ENCODE measurements at regions not wholly inside any gene's neighbourhood (a gene's known extent, or its start where the extent isn't known, plus 50 kb on each side); places are given as distances from the start of the nearest gene placed in this dataset.
"Not testable (repeated sequence)": the region's sequence is repeated elsewhere in the genome, so short reads cannot be mapped to it uniquely, and the experiment has no call there.

DNA sequence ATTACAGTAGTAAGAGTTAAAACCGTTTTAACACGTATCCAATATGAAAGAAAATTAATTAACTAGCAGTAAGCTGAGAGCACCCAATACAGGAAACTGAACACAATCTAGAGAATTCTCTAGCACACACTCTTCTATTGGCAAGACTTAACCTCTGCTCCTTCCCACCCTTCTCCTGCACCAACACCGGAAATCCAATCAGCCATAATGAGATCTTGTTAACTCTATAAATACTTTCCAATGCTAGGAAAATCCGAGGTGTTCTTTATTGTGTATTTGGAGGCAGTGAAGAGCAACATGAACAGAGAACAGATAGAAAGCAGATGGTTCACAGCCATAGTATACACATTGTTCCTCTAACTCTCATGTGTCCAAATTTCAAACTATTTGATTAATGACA, 591.7 kb downstream of the CETN3 start:
- DNase-seq (ENCODE audit: low read depth) (no peak), FAIRE-seq (no peak)
- H3K9ac ChIP-seq (ENCODE audit: low read length), result no peak overlapping the region
- no peaks in the 10 kb centered on the region for H3K9me3 ChIP-seq (ENCODE audit: insufficient read depth, low read depth, low read length)
- no peaks in the 10 kb centered on the region for H4K20me1 ChIP-seq (ENCODE audit: insufficient read depth, low read length)
- Mint-ChIP-seq H3K27ac (ENCODE audit: unreplicated experiment) (no peak overlapping the region), H3K4me3 (ENCODE audit: unreplicated experiment) (no peak overlapping the region), H3K9me3 (ENCODE audit: unreplicated experiment) (no peaks in the 10 kb centered on the region), H3K36me3 (ENCODE audit: low read depth, unreplicated experiment) (no peaks in the 10 kb centered on the region), H3K4me1 (ENCODE audit: low read depth, unreplicated experiment) (no peaks in the 10 kb centered on the region), H3K27me3 (ENCODE audit: low read depth, unreplicated experiment) (no peaks in the 10 kb centered on the region)
- no peaks in the 10 kb centered on the region for H3K36me3 ChIP-seq (ENCODE audit: insufficient read depth, low read length)
- H3K4me1 ChIP-seq (ENCODE audit: insufficient read depth, low read length), result no peaks in the 10 kb centered on the region
- no peaks in the 10 kb centered on the region for H3K79me2 ChIP-seq (ENCODE audit: insufficient read depth, low read length)
- H3K4me3 ChIP-seq (ENCODE audit: insufficient read depth, low read depth, low read length), result no peak overlapping the region
- no peak for TF ChIP-seq EZH2 (IDR thresholded peaks at IDR 0.05; ENCODE audit: insufficient read depth, low read length)
- TF ChIP-seq, protein P1, sequence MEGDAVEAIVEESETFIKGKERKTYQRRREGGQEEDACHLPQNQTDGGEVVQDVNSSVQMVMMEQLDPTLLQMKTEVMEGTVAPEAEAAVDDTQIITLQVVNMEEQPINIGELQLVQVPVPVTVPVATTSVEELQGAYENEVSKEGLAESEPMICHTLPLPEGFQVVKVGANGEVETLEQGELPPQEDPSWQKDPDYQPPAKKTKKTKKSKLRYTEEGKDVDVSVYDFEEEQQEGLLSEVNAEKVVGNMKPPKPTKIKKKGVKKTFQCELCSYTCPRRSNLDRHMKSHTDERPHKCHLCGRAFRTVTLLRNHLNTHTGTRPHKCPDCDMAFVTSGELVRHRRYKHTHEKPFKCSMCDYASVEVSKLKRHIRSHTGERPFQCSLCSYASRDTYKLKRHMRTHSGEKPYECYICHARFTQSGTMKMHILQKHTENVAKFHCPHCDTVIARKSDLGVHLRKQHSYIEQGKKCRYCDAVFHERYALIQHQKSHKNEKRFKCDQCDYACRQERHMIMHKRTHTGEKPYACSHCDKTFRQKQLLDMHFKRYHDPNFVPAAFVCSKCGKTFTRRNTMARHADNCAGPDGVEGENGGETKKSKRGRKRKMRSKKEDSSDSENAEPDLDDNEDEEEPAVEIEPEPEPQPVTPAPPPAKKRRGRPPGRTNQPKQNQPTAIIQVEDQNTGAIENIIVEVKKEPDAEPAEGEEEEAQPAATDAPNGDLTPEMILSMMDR (IDR thresholded peaks at IDR 0.05; ENCODE audit: insufficient read depth, low read depth, low read length), result no peak
- no peak overlapping the region for H3K27ac ChIP-seq (ENCODE audit: low read depth, low read length)
- H3K27me3 ChIP-seq (ENCODE audit: insufficient read depth, low read length), result no peaks in the 10 kb centered on the region
- no peak overlapping the region for H3K4me2 ChIP-seq (ENCODE audit: low read length)
- no peak overlapping the region for H2AFZ ChIP-seq (ENCODE audit: low read depth, low read length)

DNA sequence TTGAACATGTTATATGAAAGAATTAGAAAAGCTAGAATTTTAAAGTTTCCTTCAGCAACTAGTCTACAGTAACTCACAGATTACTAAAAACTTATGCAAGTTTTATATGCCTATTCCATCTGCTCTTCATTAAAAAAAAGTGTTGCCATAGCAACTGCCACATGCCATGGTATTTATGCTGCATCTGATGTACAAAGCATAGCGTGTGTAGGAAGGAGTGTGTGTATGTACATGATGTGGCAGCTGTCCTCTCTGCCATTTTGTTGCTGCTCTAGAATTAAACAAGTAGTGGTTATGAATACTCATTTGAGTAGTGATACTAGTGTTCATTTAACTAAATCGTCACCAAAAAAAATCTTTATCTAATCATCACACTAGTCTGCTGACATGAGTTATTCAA, 593.5 kb downstream of the CETN3 start:
- no peaks in the 10 kb centered on the region for H4K20me1 ChIP-seq (ENCODE audit: insufficient read depth, low read length)
- TF ChIP-seq, protein P1 (IDR thresholded peaks at IDR 0.05; ENCODE audit: insufficient read depth, low read depth, low read length), result no peak
- TF ChIP-seq EZH2 (IDR thresholded peaks at IDR 0.05; ENCODE audit: insufficient read depth, low read length), result no peak
- H3K79me2 ChIP-seq (ENCODE audit: insufficient read depth, low read length), result no peaks in the 10 kb centered on the region
- H3K9me3 ChIP-seq (ENCODE audit: insufficient read depth, low read depth, low read length), result no peaks in the 10 kb centered on the region
- H3K27me3 ChIP-seq (ENCODE audit: insufficient read depth, low read length), result no peaks in the 10 kb centered on the region
- Mint-ChIP-seq H3K4me1 (ENCODE audit: low read depth, unreplicated experiment) (no peaks in the 10 kb centered on the region), H3K27me3 (ENCODE audit: low read depth, unreplicated experiment) (no peaks in the 10 kb centered on the region), H3K4me3 (ENCODE audit: unreplicated experiment) (no peak overlapping the region), H3K36me3 (ENCODE audit: low read depth, unreplicated experiment) (no peaks in the 10 kb centered on the region), H3K27ac (ENCODE audit: unreplicated experiment) (no peak overlapping the region), H3K9me3 (ENCODE audit: unreplicated experiment) (no peaks in the 10 kb centered on the region)
- no peak overlapping the region for H3K4me3 ChIP-seq (ENCODE audit: insufficient read depth, low read depth, low read length)
- FAIRE-seq (no peak), DNase-seq (ENCODE audit: low read depth) (no peak)
- H3K4me2 ChIP-seq (ENCODE audit: low read length), result no peak overlapping the region
- no peaks in the 10 kb centered on the region for H3K36me3 ChIP-seq (ENCODE audit: insufficient read depth, low read length)
- H3K4me1 ChIP-seq (ENCODE audit: insufficient read depth, low read length), result no peaks in the 10 kb centered on the region
- H2AFZ ChIP-seq (ENCODE audit: low read depth, low read length), result no peak overlapping the region
- H3K9ac ChIP-seq (ENCODE audit: low read length), result no peak overlapping the region
- H3K27ac ChIP-seq (ENCODE audit: low read depth, low read length), result no peak overlapping the region

DNA sequence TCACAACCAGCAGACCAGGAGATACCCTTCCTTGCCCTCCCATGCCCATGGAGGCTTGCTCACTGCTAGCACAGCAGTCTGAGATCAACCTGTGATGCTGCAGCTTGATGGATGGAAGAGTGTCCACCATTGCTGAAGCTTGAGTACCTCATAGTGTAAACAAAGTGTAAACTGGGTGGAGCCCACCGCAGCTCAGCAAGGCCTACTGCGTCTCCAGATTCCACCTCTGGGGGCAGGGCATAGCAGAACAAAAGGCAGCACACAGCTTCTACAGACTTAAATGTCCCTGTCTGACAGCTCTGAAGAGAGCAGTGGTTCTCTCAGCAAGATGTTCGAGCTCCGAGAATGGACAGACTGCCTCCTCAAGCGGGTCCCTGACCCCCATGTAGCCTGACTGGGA, 608.8 kb downstream of the CETN3 start:
- H3K79me2 ChIP-seq (ENCODE audit: insufficient read depth, low read length); H3K27me3 ChIP-seq (ENCODE audit: insufficient read depth, low read length); H3K27me3 Mint-ChIP-seq (ENCODE audit: low read depth, unreplicated experiment); FAIRE-seq; H3K4me1 Mint-ChIP-seq (ENCODE audit: low read depth, unreplicated experiment); H3K4me3 Mint-ChIP-seq (ENCODE audit: unreplicated experiment); H3K36me3 ChIP-seq (ENCODE audit: insufficient read depth, low read length); H3K4me3 ChIP-seq (ENCODE audit: insufficient read depth, low read depth, low read length); H3K9me3 Mint-ChIP-seq (ENCODE audit: unreplicated experiment); H2AFZ ChIP-seq (ENCODE audit: low read depth, low read length); H3K27ac Mint-ChIP-seq (ENCODE audit: unreplicated experiment); DNase-seq (ENCODE audit: low read depth); H3K4me1 ChIP-seq (ENCODE audit: insufficient read depth, low read length); H3K9me3 ChIP-seq (ENCODE audit: insufficient read depth, low read depth, low read length); H3K27ac ChIP-seq (ENCODE audit: low read depth, low read length); H4K20me1 ChIP-seq (ENCODE audit: insufficient read depth, low read length); H3K4me2 ChIP-seq (ENCODE audit: low read length); H3K36me3 Mint-ChIP-seq (ENCODE audit: low read depth, unreplicated experiment); H3K9ac ChIP-seq (ENCODE audit: low read length): not testable (repeated sequence)

DNA sequence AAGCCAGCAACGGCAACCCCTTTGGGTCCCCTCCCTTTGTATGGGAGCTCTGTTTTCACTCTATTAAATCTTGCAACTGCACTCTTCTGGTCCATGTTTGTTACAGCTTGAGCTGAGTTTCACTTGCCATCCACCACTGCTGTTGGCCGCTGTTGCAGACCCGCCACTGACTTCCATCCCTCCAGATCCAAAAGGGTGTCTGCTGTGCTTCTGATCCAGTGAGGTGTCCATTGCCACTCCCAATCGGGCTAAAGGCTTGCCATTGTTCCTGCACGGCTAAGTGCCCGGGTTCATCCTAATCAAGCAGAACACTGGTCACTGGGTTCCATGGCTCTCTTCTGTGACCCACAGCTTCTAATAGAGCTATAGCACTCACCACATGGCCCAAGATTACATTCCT, 615.1 kb downstream of the CETN3 start:
- not testable (repeated sequence) for H3K4me1 Mint-ChIP-seq (ENCODE audit: low read depth, unreplicated experiment); H2AFZ ChIP-seq (ENCODE audit: low read depth, low read length); H3K4me1 ChIP-seq (ENCODE audit: insufficient read depth, low read length); H4K20me1 ChIP-seq (ENCODE audit: insufficient read depth, low read length); H3K4me3 ChIP-seq (ENCODE audit: insufficient read depth, low read depth, low read length); H3K27ac ChIP-seq (ENCODE audit: low read depth, low read length); H3K27me3 Mint-ChIP-seq (ENCODE audit: low read depth, unreplicated experiment); H3K9me3 Mint-ChIP-seq (ENCODE audit: unreplicated experiment); H3K27ac Mint-ChIP-seq (ENCODE audit: unreplicated experiment); H3K9me3 ChIP-seq (ENCODE audit: insufficient read depth, low read depth, low read length); H3K9ac ChIP-seq (ENCODE audit: low read length); H3K27me3 ChIP-seq (ENCODE audit: insufficient read depth, low read length); H3K36me3 Mint-ChIP-seq (ENCODE audit: low read depth, unreplicated experiment); H3K36me3 ChIP-seq (ENCODE audit: insufficient read depth, low read length); H3K4me2 ChIP-seq (ENCODE audit: low read length); FAIRE-seq; H3K4me3 Mint-ChIP-seq (ENCODE audit: unreplicated experiment); H3K79me2 ChIP-seq (ENCODE audit: insufficient read depth, low read length); DNase-seq (ENCODE audit: low read depth)

DNA sequence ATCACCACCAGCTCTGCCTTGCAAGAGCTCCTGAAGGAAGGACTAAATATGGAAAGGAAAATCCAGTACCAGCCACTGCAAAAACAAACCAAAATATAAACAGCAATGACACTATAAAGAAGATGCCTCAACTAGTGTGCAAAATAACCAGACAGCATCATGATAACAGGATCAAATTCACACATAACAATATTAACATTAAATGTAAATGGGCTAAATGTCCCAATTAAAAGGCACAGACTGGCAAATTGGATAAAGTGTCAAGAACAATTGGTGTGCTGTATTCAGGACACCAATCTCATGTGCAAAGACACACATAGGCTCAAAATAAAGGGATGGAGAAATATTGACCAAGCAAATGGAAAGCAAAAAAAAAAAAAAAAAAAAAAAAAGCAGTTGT, 629.8 kb downstream of the CETN3 start:
- H3K9me3 ChIP-seq (ENCODE audit: insufficient read depth, low read depth, low read length); H3K36me3 ChIP-seq (ENCODE audit: insufficient read depth, low read length); FAIRE-seq; H3K27me3 Mint-ChIP-seq (ENCODE audit: low read depth, unreplicated experiment); H3K4me1 ChIP-seq (ENCODE audit: insufficient read depth, low read length); H3K4me2 ChIP-seq (ENCODE audit: low read length); H3K79me2 ChIP-seq (ENCODE audit: insufficient read depth, low read length); H3K9ac ChIP-seq (ENCODE audit: low read length); H3K27ac Mint-ChIP-seq (ENCODE audit: unreplicated experiment); H3K27me3 ChIP-seq (ENCODE audit: insufficient read depth, low read length); H2AFZ ChIP-seq (ENCODE audit: low read depth, low read length); H3K36me3 Mint-ChIP-seq (ENCODE audit: low read depth, unreplicated experiment); H3K27ac ChIP-seq (ENCODE audit: low read depth, low read length); H4K20me1 ChIP-seq (ENCODE audit: insufficient read depth, low read length); H3K4me3 ChIP-seq (ENCODE audit: insufficient read depth, low read depth, low read length); H3K4me1 Mint-ChIP-seq (ENCODE audit: low read depth, unreplicated experiment); DNase-seq (ENCODE audit: low read depth); H3K4me3 Mint-ChIP-seq (ENCODE audit: unreplicated experiment): not testable (repeated sequence)
- peaks cover 23% of the 10 kb centered on the region for H3K9me3 Mint-ChIP-seq (ENCODE audit: unreplicated experiment)
